CD4-positive, alpha-beta memory T cell (primary cell): ENCODE measurements at regions not wholly inside any gene's neighbourhood (a gene's known extent, or its start where the extent isn't known, plus 50 kb on each side); places are given as distances from the start of the nearest gene placed in this dataset.

Source experiments
- CTCF ChIA-PET: fragments of 350-600 bp; sonication (Branson Sonifier 250); formaldehyde crosslinking; loops from one replicate; lab custom pipeline; 2021; ENCODE audit warnings: inconsistent platforms; ENCODE audit not compliant: partially characterized antibody; lab: Charles Lee
- POLR2A ChIA-PET: fragments of 350-600 bp; sonication (Branson Sonifier 250); formaldehyde crosslinking; loops from one replicate; lab custom pipeline; 2021; ENCODE audit not compliant: partially characterized antibody; lab: Charles Lee
- DNase-seq, 5 donors: peaks; one replicate each; pipeline versions ENCODE4 v3.0.0 to v3.0.0-alpha.2; 2020 to 2022; ENCODE audit warnings: mixed read lengths in 1 of 5
- H3K27ac ChIP-seq: one replicate; pipeline ENCODE4 v1.7.0; 2013; ENCODE audit warnings: low read depth, low read length
- H3K27me3 ChIP-seq: 2 replicates; pipeline ENCODE4 v1.7.0; 2013; ENCODE audit warnings: mild to moderate bottlenecking, low read length, moderate library complexity; ENCODE audit not compliant: insufficient read depth
- H3K36me3 ChIP-seq: 2 replicates; pipeline ENCODE4 v1.7.0; 2013; ENCODE audit warnings: mild to moderate bottlenecking, low read length, moderate library complexity; ENCODE audit not compliant: insufficient read depth
- H3K4me1 ChIP-seq: 2 replicates; pipeline ENCODE4 v1.7.0; 2013; ENCODE audit warnings: mild to moderate bottlenecking, low read length, moderate library complexity; ENCODE audit not compliant: insufficient read depth
- H3K4me3 ChIP-seq, 2 donors: one replicate each; pipeline ENCODE4 v1.7.0; 2013; ENCODE audit warnings: low read length in 2 of 2, mild to moderate bottlenecking in 1 of 2
- H3K9me3 ChIP-seq, 2 donors: one replicate each; pipeline ENCODE4 v1.7.0; 2013; ENCODE audit warnings: low read length in 2 of 2, control low read depth in 1 of 2; ENCODE audit not compliant: control insufficient read depth in 1 of 2
- H3K27ac Mint-ChIP-seq, 7 donors: one replicate each; pipeline ENCODE4 v1.8.0; 2020 to 2021; ENCODE audit warnings: mixed read lengths in 7 of 7, mild to moderate bottlenecking in 6 of 7, inconsistent platforms in 3 of 7, moderate library complexity in 3 of 7
- H3K27me3 Mint-ChIP-seq, 2 donors: one replicate each; pipeline ENCODE4 v1.8.0; 2020 to 2021; ENCODE audit warnings: mixed read lengths in 2 of 2
- H3K36me3 Mint-ChIP-seq, 2 donors: one replicate each; pipeline ENCODE4 v1.8.0; 2020 to 2021; ENCODE audit warnings: mixed read lengths in 2 of 2, inconsistent platforms in 1 of 2, mild to moderate bottlenecking in 1 of 2
- H3K4me1 Mint-ChIP-seq, 4 donors: one replicate each; pipeline ENCODE4 v1.8.0; 2020 to 2021; ENCODE audit warnings: mixed read lengths in 4 of 4, mild to moderate bottlenecking in 1 of 4
- H3K4me3 Mint-ChIP-seq, 8 donors: one replicate each; pipeline ENCODE4 v1.8.0; 2020 to 2021; ENCODE audit warnings: mixed read lengths in 8 of 8, mild to moderate bottlenecking in 7 of 8, moderate library complexity in 6 of 8, inconsistent platforms in 3 of 8
- H3K9me3 Mint-ChIP-seq, 8 donors: one replicate each; pipeline ENCODE4 v1.8.0; 2020 to 2021; ENCODE audit warnings: mixed read lengths in 8 of 8, mild to moderate bottlenecking in 5 of 8, inconsistent platforms in 3 of 8, moderate library complexity in 1 of 8
- intact Hi-C: fragments of 100-400 bp; cut with micrococcal nuclease; formaldehyde crosslinking; loops from one replicate; pipeline ENCODE4 v1.15.1; 2023

- Histone ChIP-seq H3K27ac (no peak overlapping the region), H3K36me3 (no peaks in the 10 kb centered on the region), H3K4me3 (no peak overlapping the region), H3K9me3 (no peaks in the 10 kb centered on the region), H3K4me1 (no peaks in the 10 kb centered on the region), H3K27me3 (no peaks in the 10 kb centered on the region)
- DNase-seq: no peak
- Mint-ChIP-seq H3K27ac (no peak overlapping the region), H3K4me3 (no peak overlapping the region), H3K9me3 (peaks cover 0 to 3% (median 0%) of the 10 kb centered on the region in 8 donors), H3K4me1 (no peaks in the 10 kb centered on the region), H3K27me3 (peaks cover 2 to 5% of the 10 kb centered on the region in 2 donors), H3K36me3 (no peaks in the 10 kb centered on the region)
- intact Hi-C loops: no loop called here
- POLR2A ChIA-PET: no interaction called here
- CTCF ChIA-PET: no interaction called here
Observed at GRCh38 chr3:69463531-69463930, 77.6 kb upstream of the FRMD4B start.

GRCh38 chr3:69462826-69463100, 76.9 kb upstream of the FRMD4B start:
- DNase-seq: no peak
- POLR2A ChIA-PET: no interaction called here
- Mint-ChIP-seq H3K27ac (no peak overlapping the region), H3K36me3 (no peaks in the 10 kb centered on the region), H3K9me3 (peaks cover 0 to 3% (median 0%) of the 10 kb centered on the region in 8 donors), H3K4me3 (no peak overlapping the region), H3K4me1 (no peaks in the 10 kb centered on the region), H3K27me3 (peaks cover 4 to 7% of the 10 kb centered on the region in 2 donors)
- H3K27ac ChIP-seq: no peak overlapping the region
- no peaks in the 10 kb centered on the region for H3K9me3 ChIP-seq
- intact Hi-C loops: no loop called here
- CTCF ChIA-PET: no interaction called here
- H3K27me3 ChIP-seq: no peaks in the 10 kb centered on the region
- H3K4me3 ChIP-seq: no peak overlapping the region
- no peaks in the 10 kb centered on the region for H3K36me3 ChIP-seq
- H3K4me1 ChIP-seq: no peaks in the 10 kb centered on the region

GRCh38 chr3:69462022-69462825, 76.3 kb upstream of the FRMD4B start:
- Histone ChIP-seq H3K4me3 (no peak overlapping the region), H3K36me3 (no peaks in the 10 kb centered on the region), H3K27me3 (no peaks in the 10 kb centered on the region), H3K9me3 (no peaks in the 10 kb centered on the region), H3K4me1 (no peaks in the 10 kb centered on the region), H3K27ac (no peak overlapping the region)
- Mint-ChIP-seq H3K36me3 (no peaks in the 10 kb centered on the region), H3K27me3 (peaks cover 4 to 7% of the 10 kb centered on the region in 2 donors), H3K4me3 (no peak overlapping the region), H3K4me1 (no peaks in the 10 kb centered on the region), H3K9me3 (peaks cover 0 to 3% (median 0%) of the 10 kb centered on the region in 8 donors), H3K27ac (no peak overlapping the region)
- POLR2A ChIA-PET: no interaction called here
- no peak for DNase-seq
- intact Hi-C loops: no loop called here
- CTCF ChIA-PET: interaction anchor here (0.9 kb wide), 1 partner anchor 301 kb away, joined by 3 read pairs; no protein-coding TSS in a partner anchor

GRCh38 chr3:69460034-69460433, 74.1 kb upstream of the FRMD4B start:
- Histone ChIP-seq H3K4me1 (no peaks in the 10 kb centered on the region), H3K27ac (no peak overlapping the region), H3K4me3 (no peak overlapping the region), H3K36me3 (no peaks in the 10 kb centered on the region), H3K9me3 (no peaks in the 10 kb centered on the region), H3K27me3 (no peaks in the 10 kb centered on the region)
- Mint-ChIP-seq H3K4me3 (no peak overlapping the region), H3K9me3 (no peaks in the 10 kb centered on the region), H3K36me3 (no peaks in the 10 kb centered on the region), H3K27ac (no peak overlapping the region), H3K27me3 (peaks cover 4% of the 10 kb centered on the region in 2 donors), H3K4me1 (no peaks in the 10 kb centered on the region)
- CTCF ChIA-PET: no interaction called here
- POLR2A ChIA-PET: no interaction called here
- DNase-seq: no peak
- intact Hi-C loops: no loop called here

GRCh38 chr3:69458803-69459365, 73.0 kb upstream of the FRMD4B start:
- no peaks in the 10 kb centered on the region for H3K36me3 Mint-ChIP-seq
- no peak overlapping the region for H3K4me3 Mint-ChIP-seq
- H3K4me1 ChIP-seq: no peaks in the 10 kb centered on the region
- H3K36me3 ChIP-seq: no peaks in the 10 kb centered on the region
- CTCF ChIA-PET: no interaction called here
- no peaks in the 10 kb centered on the region for H3K27me3 ChIP-seq
- DNase-seq: no peak
- H3K4me3 ChIP-seq: no peak overlapping the region
- H3K27ac Mint-ChIP-seq: no peak overlapping the region
- H3K27ac ChIP-seq: no peak overlapping the region
- no peaks in the 10 kb centered on the region for H3K9me3 ChIP-seq
- peaks cover 1 to 4% of the 10 kb centered on the region in 2 donors for H3K27me3 Mint-ChIP-seq
- POLR2A ChIA-PET: no interaction called here
- intact Hi-C loops: no loop called here
- no peaks in the 10 kb centered on the region for H3K4me1 Mint-ChIP-seq
- peaks cover 0 to under 1% (median 0%) of the 10 kb centered on the region in 8 donors for H3K9me3 Mint-ChIP-seq

GRCh38 chr3:69456631-69457030, 70.7 kb upstream of the FRMD4B start:
- POLR2A ChIA-PET: no interaction called here
- no peaks in the 10 kb centered on the region for H3K36me3 Mint-ChIP-seq
- no peaks in the 10 kb centered on the region for H3K4me1 Mint-ChIP-seq
- intact Hi-C loops: no loop called here
- no peak overlapping the region for H3K27ac Mint-ChIP-seq
- no peaks in the 10 kb centered on the region for H3K4me1 ChIP-seq
- CTCF ChIA-PET: no interaction called here
- H3K27me3 Mint-ChIP-seq: peaks cover 1 to 4% of the 10 kb centered on the region in 2 donors
- no peak for DNase-seq
- H3K36me3 ChIP-seq: no peaks in the 10 kb centered on the region
- peaks cover 0 to 5% (median 0%) of the 10 kb centered on the region in 8 donors for H3K9me3 Mint-ChIP-seq
- no peaks in the 10 kb centered on the region for H3K9me3 ChIP-seq
- no peaks in the 10 kb centered on the region for H3K27me3 ChIP-seq
- H3K4me3 Mint-ChIP-seq: no peak overlapping the region
- no peak overlapping the region for H3K27ac ChIP-seq
- H3K4me3 ChIP-seq: no peak overlapping the region

GRCh38 chr3:69454204-69454787, 68.4 kb upstream of the FRMD4B start:
- Mint-ChIP-seq H3K4me1 (no peaks in the 10 kb centered on the region), H3K9me3 (peaks cover 0 to 5% (median 0%) of the 10 kb centered on the region in 8 donors), H3K4me3 (no peak overlapping the region), H3K36me3 (no peaks in the 10 kb centered on the region), H3K27ac (no peak overlapping the region), H3K27me3 (peaks cover 1 to 4% of the 10 kb centered on the region in 2 donors)
- POLR2A ChIA-PET: no interaction called here
- no peak for DNase-seq
- Histone ChIP-seq H3K9me3 (no peaks in the 10 kb centered on the region), H3K36me3 (no peaks in the 10 kb centered on the region), H3K4me3 (no peak overlapping the region), H3K4me1 (no peaks in the 10 kb centered on the region), H3K27me3 (no peaks in the 10 kb centered on the region), H3K27ac (no peak overlapping the region)
- CTCF ChIA-PET: no interaction called here
- intact Hi-C loops: no loop called here
